Adrenal gland (tissue), 5 donors: ENCODE measurements at regions not wholly inside any gene's neighbourhood (a gene's known extent, or its start where the extent isn't known, plus 50 kb on each side); places are given as distances from the start of the nearest gene placed in this dataset.

Experiments used
- POLR2A ChIP-seq, 2 donors: fragments of 450-650 bp; IDR thresholded peaks; one replicate each; pipeline ENCODE4 v1.6.1; 2017; ENCODE audit warnings: antibody characterized with exemption in 2 of 2, mild to moderate bottlenecking in 2 of 2, moderate library complexity in 1 of 2
- TF ChIP-seq, protein P1 (sequence below), 6 experiments: fragments of 450-650 bp in 4 of 6; fragments of 200-600 bp in 2 of 6; sonication (generic) in 1 of 6; IDR thresholded peaks; 1 replicate in 5 of 6; 2 replicates in 1 of 6; pipeline versions ENCODE4 v1.5.1 to v1.8.0; 2016 to 2021; ENCODE audit warnings: antibody characterized with exemption in 6 of 6, mild to moderate bottlenecking in 2 of 6, moderate library complexity in 1 of 6
- donor health status: DM: no; HTN: no; CAD: no.

DNA sequence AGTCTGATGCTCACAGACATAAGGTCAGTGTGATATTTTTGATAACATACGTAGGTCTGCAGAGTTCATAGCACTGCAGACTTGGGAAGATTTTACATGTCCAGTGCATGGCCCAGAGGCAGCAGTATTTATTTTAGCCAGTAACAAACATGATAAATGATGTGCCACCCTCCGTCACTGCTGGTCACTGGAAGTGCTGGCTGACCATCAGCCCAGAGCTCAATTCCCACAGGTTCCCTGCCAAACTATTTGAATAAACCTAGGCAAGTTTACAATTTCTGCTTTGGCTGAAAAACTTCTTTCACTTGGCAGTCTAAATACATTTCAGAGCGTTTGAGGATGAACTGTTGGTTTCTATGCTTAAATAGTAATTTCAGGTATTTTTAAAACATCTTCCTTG lies 135.5 kb upstream of the EDNRB start:
- TF ChIP-seq, protein P1, sequence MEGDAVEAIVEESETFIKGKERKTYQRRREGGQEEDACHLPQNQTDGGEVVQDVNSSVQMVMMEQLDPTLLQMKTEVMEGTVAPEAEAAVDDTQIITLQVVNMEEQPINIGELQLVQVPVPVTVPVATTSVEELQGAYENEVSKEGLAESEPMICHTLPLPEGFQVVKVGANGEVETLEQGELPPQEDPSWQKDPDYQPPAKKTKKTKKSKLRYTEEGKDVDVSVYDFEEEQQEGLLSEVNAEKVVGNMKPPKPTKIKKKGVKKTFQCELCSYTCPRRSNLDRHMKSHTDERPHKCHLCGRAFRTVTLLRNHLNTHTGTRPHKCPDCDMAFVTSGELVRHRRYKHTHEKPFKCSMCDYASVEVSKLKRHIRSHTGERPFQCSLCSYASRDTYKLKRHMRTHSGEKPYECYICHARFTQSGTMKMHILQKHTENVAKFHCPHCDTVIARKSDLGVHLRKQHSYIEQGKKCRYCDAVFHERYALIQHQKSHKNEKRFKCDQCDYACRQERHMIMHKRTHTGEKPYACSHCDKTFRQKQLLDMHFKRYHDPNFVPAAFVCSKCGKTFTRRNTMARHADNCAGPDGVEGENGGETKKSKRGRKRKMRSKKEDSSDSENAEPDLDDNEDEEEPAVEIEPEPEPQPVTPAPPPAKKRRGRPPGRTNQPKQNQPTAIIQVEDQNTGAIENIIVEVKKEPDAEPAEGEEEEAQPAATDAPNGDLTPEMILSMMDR (IDR thresholded peaks at IDR 0.05), result no peak
- TF ChIP-seq POLR2A (IDR thresholded peaks at IDR 0.05), result no peak
